T-helper 2 cell treated with Interferon-gamma antibody and Interleukin-4, amounts not matched to agents 5 μg/mL and 100 μg/mL, for 36 hours (primary cell): ENCODE measurements at regions not wholly inside any gene's neighbourhood (a gene's known extent, or its start where the extent isn't known, plus 50 kb on each side); places are given as distances from the start of the nearest gene placed in this dataset.
A peak's percentile ranks its signal among the peaks of the same experiment; 100 is the strongest.

Source experiments
- DNase-seq: peaks from one replicate; pipeline ENCODE4 v3.0.0; 2021; ENCODE audit warnings: low spot score
- H3K27ac Mint-ChIP-seq: one replicate; pipeline ENCODE4 v1.8.0; 2021; ENCODE audit warnings: mild to moderate bottlenecking, mixed read lengths
- H3K27me3 Mint-ChIP-seq: one replicate; pipeline ENCODE4 v1.8.0; 2021; ENCODE audit warnings: low read depth, mixed read lengths
- H3K36me3 Mint-ChIP-seq: one replicate; pipeline ENCODE4 v1.8.0; 2021; ENCODE audit warnings: low read depth, mixed read lengths
- H3K4me1 Mint-ChIP-seq: one replicate; pipeline ENCODE4 v1.8.0; 2021; ENCODE audit warnings: low read depth, mixed read lengths
- H3K4me3 Mint-ChIP-seq: one replicate; pipeline ENCODE4 v1.8.0; 2022; ENCODE audit warnings: mild to moderate bottlenecking, moderate library complexity, mixed read lengths
- H3K9me3 Mint-ChIP-seq: one replicate; pipeline ENCODE4 v1.8.0; 2021; ENCODE audit warnings: mixed read lengths

DNA sequence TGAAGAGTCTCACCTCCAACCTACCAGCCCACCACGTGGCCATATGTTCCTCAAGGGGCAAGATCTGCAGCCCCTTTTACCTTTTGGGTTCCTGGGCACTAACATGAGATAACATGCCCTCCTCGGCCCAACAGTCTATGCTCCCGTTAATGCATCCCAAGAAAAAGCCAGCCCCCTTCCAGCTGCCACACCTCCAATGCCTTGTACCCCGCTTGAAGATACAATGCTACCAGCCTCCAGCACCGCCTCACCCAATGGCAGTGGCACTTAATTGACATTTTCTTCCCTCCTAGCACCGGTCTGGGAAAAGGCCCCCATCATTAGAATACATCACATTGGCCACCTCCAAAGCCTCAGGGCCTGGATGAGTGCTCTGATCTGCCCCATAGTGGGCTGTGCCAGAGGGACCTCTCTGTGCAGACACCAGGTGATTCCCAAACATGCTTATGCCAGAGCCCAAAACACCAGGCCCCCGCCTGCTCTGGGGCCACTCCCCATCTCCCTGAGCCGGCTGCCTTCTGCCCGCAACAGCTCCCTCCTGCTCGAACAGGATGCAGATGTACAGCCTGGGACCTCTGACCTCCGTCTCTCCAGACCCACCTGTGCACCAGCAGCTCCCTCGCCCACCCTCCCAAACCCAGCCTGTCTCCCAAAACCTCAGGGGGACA is 118.3 kb downstream of the NCOR2 start:
- H3K4me1 Mint-ChIP-seq, result peaks cover 16% of the 10 kb centered on the region
- H3K27me3 Mint-ChIP-seq, result no peaks in the 10 kb centered on the region
- no peaks in the 10 kb centered on the region for H3K9me3 Mint-ChIP-seq
- H3K4me3 Mint-ChIP-seq, result no peak overlapping the region
- H3K36me3 Mint-ChIP-seq, result peaks cover 14% of the 10 kb centered on the region
- no peak overlapping the region for H3K27ac Mint-ChIP-seq
- DNase-seq, result no peak

GRCh38 chr12:124448241-124448954 is 119.0 kb downstream of the NCOR2 start:
- Mint-ChIP-seq H3K36me3 (peaks cover 16% of the 10 kb centered on the region), H3K4me1 (peaks cover 11% of the 10 kb centered on the region), H3K27me3 (no peaks in the 10 kb centered on the region), H3K27ac (no peak overlapping the region), H3K9me3 (no peaks in the 10 kb centered on the region), H3K4me3 (no peak overlapping the region)
- no peak for DNase-seq

- no peak for DNase-seq
- H3K9me3 Mint-ChIP-seq, result no peaks in the 10 kb centered on the region
- H3K27me3 Mint-ChIP-seq, result no peaks in the 10 kb centered on the region
- no peak overlapping the region for H3K27ac Mint-ChIP-seq
- H3K4me3 Mint-ChIP-seq, result no peak overlapping the region
- peaks cover 5% of the 10 kb centered on the region for H3K4me1 Mint-ChIP-seq
- peaks cover 23% of the 10 kb centered on the region for H3K36me3 Mint-ChIP-seq
These were observed 121.0 kb downstream of the NCOR2 start for GRCh38 chr12:124446364-124446763.

DNA sequence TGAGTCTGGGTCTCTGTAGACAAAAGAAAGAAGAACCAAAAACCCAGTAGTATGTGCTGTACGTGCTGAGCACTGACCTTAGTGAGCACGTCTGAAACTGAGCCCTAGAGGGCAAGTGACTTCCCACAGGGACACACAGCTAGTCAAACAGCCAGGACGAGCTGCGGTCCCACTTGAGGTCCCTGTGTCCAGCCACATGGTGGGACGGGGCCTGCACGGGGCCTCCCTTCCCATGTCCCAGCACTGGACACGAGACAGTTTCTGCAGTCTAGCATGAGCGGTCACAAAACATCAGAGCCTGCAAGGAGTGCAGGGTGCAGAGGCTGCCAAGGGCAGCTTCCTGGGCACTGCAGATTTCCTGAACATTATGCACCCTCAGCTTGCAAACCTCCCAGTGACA is 121.6 kb downstream of the NCOR2 start:
- Mint-ChIP-seq H3K36me3 (peaks cover 22% of the 10 kb centered on the region), H3K4me1 (peaks cover 8% of the 10 kb centered on the region), H3K27me3 (no peaks in the 10 kb centered on the region), H3K9me3 (no peaks in the 10 kb centered on the region), H3K4me3 (no peak overlapping the region), H3K27ac (no peak overlapping the region)
- no peak for DNase-seq

DNA sequence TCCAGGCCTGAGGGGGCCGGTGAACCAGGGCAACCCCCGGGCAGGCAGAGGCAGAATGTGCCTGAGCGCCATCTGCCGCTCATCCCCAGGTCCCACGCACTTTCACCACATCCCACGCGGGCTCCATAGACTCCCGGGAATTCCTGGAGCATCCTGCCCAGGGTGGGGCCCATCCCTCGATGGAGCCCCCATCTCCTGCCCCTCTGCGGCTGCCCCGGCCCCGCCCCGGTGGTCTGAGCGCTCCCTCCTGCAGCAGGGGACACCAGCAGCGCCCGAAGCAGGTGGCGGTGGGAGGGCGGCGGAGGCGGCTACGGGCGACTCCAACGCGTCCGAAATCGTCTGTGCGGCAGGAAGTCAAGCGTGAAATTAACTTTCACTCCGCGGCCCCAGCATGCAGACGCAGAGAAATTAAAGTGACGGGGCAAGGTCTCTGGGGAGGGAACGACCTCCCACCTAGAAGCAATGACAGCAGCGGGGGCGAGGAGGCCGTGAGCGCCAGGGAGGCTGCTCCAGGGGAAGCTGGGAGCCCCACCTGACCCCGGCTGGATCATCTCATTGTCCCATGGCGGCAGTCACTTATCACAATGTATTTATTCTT is 122.2 kb downstream of the NCOR2 start:
- no peak for DNase-seq
- peaks cover 3% of the 10 kb centered on the region for H3K4me1 Mint-ChIP-seq
- H3K36me3 Mint-ChIP-seq, result peaks cover 20% of the 10 kb centered on the region
- no peak overlapping the region for H3K27ac Mint-ChIP-seq
- no peaks in the 10 kb centered on the region for H3K27me3 Mint-ChIP-seq
- no peaks in the 10 kb centered on the region for H3K9me3 Mint-ChIP-seq
- no peak overlapping the region for H3K4me3 Mint-ChIP-seq

GRCh38 chr12:124443931-124444712 is 123.3 kb downstream of the NCOR2 start:
- no peak for DNase-seq
- Mint-ChIP-seq H3K36me3 (peaks cover 19% of the 10 kb centered on the region), H3K4me1 (peaks cover 3% of the 10 kb centered on the region), H3K9me3 (no peaks in the 10 kb centered on the region), H3K27me3 (no peaks in the 10 kb centered on the region), H3K27ac (peak overlapping the region; percentile 8), H3K4me3 (no peak overlapping the region)

DNA sequence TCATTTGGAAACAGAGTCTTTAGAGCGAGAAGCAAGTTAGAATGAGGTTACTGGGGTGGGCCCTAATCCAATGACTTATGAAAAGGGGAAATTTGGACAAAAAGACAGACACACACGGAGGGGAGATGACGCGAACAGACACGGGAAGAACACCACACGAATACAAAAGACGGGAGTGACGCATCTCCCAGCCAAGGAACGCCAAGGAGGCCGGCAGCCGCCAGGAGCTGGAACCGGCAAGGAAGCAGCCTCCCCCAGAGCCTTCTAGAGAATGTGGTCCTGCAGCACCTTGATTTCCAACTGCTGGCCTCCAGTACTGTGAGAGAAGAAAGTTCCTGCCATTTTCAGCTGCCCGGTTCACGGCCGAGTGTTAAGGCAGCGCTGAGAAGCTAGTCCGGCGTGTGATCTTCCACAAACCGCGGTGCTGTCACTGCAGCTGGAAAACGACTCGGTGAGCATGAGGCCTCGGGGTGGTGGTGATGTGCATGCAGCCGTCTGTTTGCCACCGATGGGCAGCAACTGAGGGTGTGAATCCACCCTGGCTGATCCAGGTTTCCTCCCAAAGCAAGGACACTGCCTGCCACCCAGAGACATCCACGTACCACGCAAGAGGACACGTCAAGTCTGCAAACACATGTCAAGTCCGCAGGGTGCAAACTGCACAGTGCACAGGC is 124.5 kb downstream of the NCOR2 start:
- Mint-ChIP-seq H3K36me3 (peaks cover 14% of the 10 kb centered on the region), H3K27ac (no peak overlapping the region), H3K4me3 (no peak overlapping the region), H3K27me3 (no peaks in the 10 kb centered on the region), H3K9me3 (no peaks in the 10 kb centered on the region), H3K4me1 (peaks cover 3% of the 10 kb centered on the region)
- no peak for DNase-seq

DNA sequence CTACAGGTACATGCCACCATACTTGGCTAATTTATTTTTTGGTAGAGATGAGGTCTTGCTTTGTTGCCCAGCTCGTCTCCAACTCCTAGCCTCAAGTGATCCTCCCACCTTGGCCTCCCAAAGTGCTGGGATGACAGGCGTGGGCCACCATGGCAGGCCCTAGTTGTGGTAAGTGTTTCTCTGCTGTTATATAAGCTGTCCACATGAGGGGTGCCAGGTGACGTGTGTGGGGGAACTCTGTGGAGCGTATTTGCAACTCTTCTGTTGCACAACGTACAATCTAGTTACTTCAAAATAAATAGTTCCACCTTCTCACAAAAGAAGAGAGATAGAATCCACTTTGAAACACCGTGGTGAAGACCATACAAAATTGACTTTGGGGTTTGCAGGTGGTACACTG is 125.1 kb downstream of the NCOR2 start:
- Mint-ChIP-seq H3K27me3 (no peaks in the 10 kb centered on the region), H3K4me1 (peaks cover 3% of the 10 kb centered on the region), H3K4me3 (no peak overlapping the region), H3K27ac (no peak overlapping the region), H3K36me3 (peaks cover 14% of the 10 kb centered on the region), H3K9me3 (no peaks in the 10 kb centered on the region)
- DNase-seq, result no peak

- H3K4me1 Mint-ChIP-seq, result peaks cover 2% of the 10 kb centered on the region
- DNase-seq, result no peak
- H3K4me3 Mint-ChIP-seq, result no peak overlapping the region
- H3K27ac Mint-ChIP-seq, result no peak overlapping the region
- peaks cover 14% of the 10 kb centered on the region for H3K36me3 Mint-ChIP-seq
- no peaks in the 10 kb centered on the region for H3K27me3 Mint-ChIP-seq
- H3K9me3 Mint-ChIP-seq, result no peaks in the 10 kb centered on the region
These were observed 125.8 kb downstream of the NCOR2 start for GRCh38 chr12:124441443-124442194.

- Mint-ChIP-seq H3K27ac (no peak overlapping the region), H3K4me1 (peaks cover 2% of the 10 kb centered on the region), H3K27me3 (no peaks in the 10 kb centered on the region), H3K4me3 (no peak overlapping the region), H3K9me3 (no peaks in the 10 kb centered on the region), H3K36me3 (peaks cover 14% of the 10 kb centered on the region)
- no peak for DNase-seq
These were observed 126.5 kb downstream of the NCOR2 start for GRCh38 chr12:124440841-124441381.

DNA sequence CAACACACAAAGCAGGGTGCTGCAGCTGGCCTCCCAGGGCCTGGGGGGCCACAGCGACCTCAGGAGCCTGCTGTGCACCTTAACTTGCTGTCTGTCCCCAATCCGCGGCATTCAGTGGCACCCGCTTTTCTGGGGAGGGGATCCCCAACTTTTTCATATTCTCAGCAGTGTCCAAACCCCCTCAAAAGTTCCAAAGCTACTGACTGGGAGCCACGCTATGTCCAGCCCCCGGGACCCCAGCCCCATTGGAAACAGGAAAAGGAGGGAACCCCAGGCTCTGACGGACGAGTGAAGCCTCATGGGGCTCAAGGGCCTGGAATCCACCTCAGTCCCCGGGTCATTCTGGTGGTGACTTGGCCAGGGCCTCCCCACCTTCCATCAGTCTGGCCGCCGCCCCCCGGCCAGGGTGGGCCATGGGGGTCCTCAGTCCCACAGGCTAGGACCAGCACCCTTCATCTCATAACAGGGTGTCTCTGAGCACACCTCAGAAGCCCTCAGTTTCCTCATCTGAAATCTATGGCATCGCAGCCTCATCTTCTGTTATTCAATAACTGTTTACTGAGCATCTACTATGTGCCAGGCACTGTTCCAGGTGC is 127.3 kb downstream of the NCOR2 start:
- Mint-ChIP-seq H3K27ac (no peak overlapping the region), H3K4me3 (no peak overlapping the region), H3K36me3 (peaks cover 10% of the 10 kb centered on the region), H3K9me3 (no peaks in the 10 kb centered on the region), H3K4me1 (peaks cover 2% of the 10 kb centered on the region), H3K27me3 (no peaks in the 10 kb centered on the region)
- no peak for DNase-seq

GRCh38 chr12:124438437-124439056 is 128.9 kb downstream of the NCOR2 start:
- no peak overlapping the region for H3K4me3 Mint-ChIP-seq
- H3K27ac Mint-ChIP-seq, result no peak overlapping the region
- DNase-seq, result no peak
- H3K4me1 Mint-ChIP-seq, result peaks cover 2% of the 10 kb centered on the region
- peaks cover 6% of the 10 kb centered on the region for H3K36me3 Mint-ChIP-seq
- H3K9me3 Mint-ChIP-seq, result no peaks in the 10 kb centered on the region
- H3K27me3 Mint-ChIP-seq, result no peaks in the 10 kb centered on the region
